M059J (cell line): ENCODE measurements at regions not wholly inside any gene's neighbourhood (a gene's known extent, or its start where the extent isn't known, plus 50 kb on each side); places are given as distances from the start of the nearest gene placed in this dataset.
"Not testable (repeated sequence)": the region's sequence is repeated elsewhere in the genome, so short reads cannot be mapped to it uniquely, and the experiment has no call there.

Source experiments
- DNase-seq: peaks from one replicate; pipeline ENCODE4 v3.0.0-alpha.2; 2012; ENCODE audit warnings: low read depth

GRCh38 chr15:77839970-77840905 is 207.5 kb upstream of the LINGO1 start:
- DNase-seq, result no peak

GRCh38 chr15:77839456-77839855 is 206.7 kb upstream of the LINGO1 start:
- no peak for DNase-seq

GRCh38 chr15:77838595-77838994 is 205.9 kb upstream of the LINGO1 start:
- no peak for DNase-seq

GRCh38 chr15:77838061-77838460 is 205.3 kb upstream of the LINGO1 start:
- peak; percentile 49 for DNase-seq

GRCh38 chr15:77837649-77838025 is 204.9 kb upstream of the LINGO1 start:
- no peak for DNase-seq

- DNase-seq, result no peak
These were observed 204.4 kb upstream of the LINGO1 start for GRCh38 chr15:77836906-77837648.

GRCh38 chr15:77836121-77836692 is 203.5 kb upstream of the LINGO1 start:
- no peak for DNase-seq

GRCh38 chr15:77834276-77834990 is 201.7 kb upstream of the LINGO1 start:
- DNase-seq, result no peak

GRCh38 chr15:77832874-77833273 is 200.2 kb upstream of the LINGO1 start:
- DNase-seq, result no peak

GRCh38 chr15:77831986-77832385 is 199.3 kb upstream of the LINGO1 start:
- no peak for DNase-seq

- DNase-seq, result peak; percentile 84
These were observed 197.3 kb upstream of the LINGO1 start for GRCh38 chr15:77830051-77830468.

- DNase-seq, result not testable (repeated sequence)
These were observed 196.6 kb upstream of the LINGO1 start for GRCh38 chr15:77829331-77829730.

- DNase-seq, result no peak
These were observed 195.1 kb upstream of the LINGO1 start for GRCh38 chr15:77827860-77828259.

GRCh38 chr15:77826006-77826695 is 193.4 kb upstream of the LINGO1 start:
- DNase-seq, result no peak

GRCh38 chr15:77825546-77825945 is 192.8 kb upstream of the LINGO1 start:
- DNase-seq, result no peak

GRCh38 chr15:77825252-77825542 is 192.5 kb upstream of the LINGO1 start:
- no peak for DNase-seq

- DNase-seq, result no peak
These were observed 191.9 kb upstream of the LINGO1 start for GRCh38 chr15:77824361-77825251.

GRCh38 chr15:77823736-77824135 is 191.0 kb upstream of the LINGO1 start:
- no peak for DNase-seq

GRCh38 chr15:77822631-77823230 is 190.0 kb upstream of the LINGO1 start:
- no peak for DNase-seq

GRCh38 chr15:77821959-77822256 is 189.2 kb upstream of the LINGO1 start:
- DNase-seq, result no peak
